ENCODE measurements at regions not wholly inside any gene's neighbourhood (a gene's known extent, or its start where the extent isn't known, plus 50 kb on each side); places are given as distances from the start of the nearest gene placed in this dataset.

DNA sequence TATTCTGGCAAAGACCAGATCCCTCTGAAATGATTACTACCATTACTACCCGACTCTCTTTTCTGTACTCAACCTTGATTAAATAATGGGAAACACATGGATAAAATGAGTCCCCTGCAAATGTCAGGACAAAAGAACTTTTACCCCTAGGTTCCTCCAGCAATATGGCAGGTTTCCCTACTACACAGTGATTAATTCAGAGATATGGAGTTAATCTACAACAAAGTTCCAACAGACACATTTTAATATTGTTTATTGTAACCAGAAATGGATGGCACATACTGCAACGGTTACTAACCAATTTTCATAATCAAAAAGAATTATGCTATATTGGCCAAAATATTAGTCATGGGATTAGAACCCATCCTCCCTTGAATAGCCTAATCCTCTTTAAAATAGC lies 294.8 kb downstream of the ATPSCKMT start:
- CTCF ChIA-PET, result no interaction called here
- H3K27ac ChIP-seq, result no peak overlapping the region
- H3K4me2 ChIP-seq, result no peak overlapping the region
- POLR2A ChIA-PET (ENCODE audit: unreplicated experiment), result no interaction called here
- no peaks in the 10 kb centered on the region for H3K36me3 ChIP-seq (ENCODE audit: low read depth)
- H3F3A ChIP-seq (ENCODE audit: insufficient read depth, low read depth), result no peaks in the 10 kb centered on the region
- intact Hi-C loops (cut with micrococcal nuclease; ENCODE audit: unreplicated experiment), result no loop called here
- H3K4me1 ChIP-seq (replicated peaks; ENCODE audit: insufficient read depth), result no peaks in the 10 kb centered on the region
- DNase-seq, result no peak
- no peaks in the 10 kb centered on the region for H3K9me3 ChIP-seq (ENCODE audit: insufficient read depth, low read depth)
- TF ChIP-seq, protein P1, sequence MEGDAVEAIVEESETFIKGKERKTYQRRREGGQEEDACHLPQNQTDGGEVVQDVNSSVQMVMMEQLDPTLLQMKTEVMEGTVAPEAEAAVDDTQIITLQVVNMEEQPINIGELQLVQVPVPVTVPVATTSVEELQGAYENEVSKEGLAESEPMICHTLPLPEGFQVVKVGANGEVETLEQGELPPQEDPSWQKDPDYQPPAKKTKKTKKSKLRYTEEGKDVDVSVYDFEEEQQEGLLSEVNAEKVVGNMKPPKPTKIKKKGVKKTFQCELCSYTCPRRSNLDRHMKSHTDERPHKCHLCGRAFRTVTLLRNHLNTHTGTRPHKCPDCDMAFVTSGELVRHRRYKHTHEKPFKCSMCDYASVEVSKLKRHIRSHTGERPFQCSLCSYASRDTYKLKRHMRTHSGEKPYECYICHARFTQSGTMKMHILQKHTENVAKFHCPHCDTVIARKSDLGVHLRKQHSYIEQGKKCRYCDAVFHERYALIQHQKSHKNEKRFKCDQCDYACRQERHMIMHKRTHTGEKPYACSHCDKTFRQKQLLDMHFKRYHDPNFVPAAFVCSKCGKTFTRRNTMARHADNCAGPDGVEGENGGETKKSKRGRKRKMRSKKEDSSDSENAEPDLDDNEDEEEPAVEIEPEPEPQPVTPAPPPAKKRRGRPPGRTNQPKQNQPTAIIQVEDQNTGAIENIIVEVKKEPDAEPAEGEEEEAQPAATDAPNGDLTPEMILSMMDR (conservative IDR thresholded peaks at IDR 0.05), result no peak
- H3K79me2 ChIP-seq (ENCODE audit: low read depth), result no peaks in the 10 kb centered on the region
- no TSS peak for BruUV-seq (replicated peaks)
- H3K27me3 ChIP-seq (ENCODE audit: insufficient read depth, low read depth), result no peaks in the 10 kb centered on the region
- H3K9me2 ChIP-seq (ENCODE audit: insufficient read depth), result no peaks in the 10 kb centered on the region; the same call in 1 of the 2 replicates
- H3K4me3 ChIP-seq, result no peak overlapping the region
- H2AFZ ChIP-seq, result no peak overlapping the region
- H4K20me1 ChIP-seq (ENCODE audit: insufficient read depth), result no peaks in the 10 kb centered on the region

DNA sequence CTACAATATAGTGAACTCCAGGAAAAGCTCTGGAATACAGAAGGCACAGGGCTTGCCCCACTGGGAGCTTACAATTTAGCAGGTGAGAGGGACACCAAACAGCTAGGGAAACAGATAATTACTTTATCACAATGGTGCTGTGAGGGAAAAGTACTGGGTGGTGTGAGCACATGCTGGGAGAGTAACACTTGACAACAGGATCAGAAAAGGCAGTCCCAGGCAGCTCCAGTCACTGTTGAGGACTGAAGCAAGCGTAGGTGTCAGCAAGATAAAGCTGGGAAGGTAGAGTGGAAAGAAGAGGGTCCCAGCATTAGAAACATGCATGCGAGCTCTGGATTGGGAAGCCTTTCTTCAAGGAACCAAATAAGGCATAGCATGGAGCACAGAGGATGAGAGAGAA lies 296.0 kb downstream of the ATPSCKMT start:
- Histone ChIP-seq H3K4me2 (no peak overlapping the region), H3K9me3 (ENCODE audit: insufficient read depth, low read depth) (no peaks in the 10 kb centered on the region), H3K4me1 (replicated peaks; ENCODE audit: insufficient read depth) (no peaks in the 10 kb centered on the region), H3K27me3 (ENCODE audit: insufficient read depth, low read depth) (no peaks in the 10 kb centered on the region), H3K27ac (no peak overlapping the region), H3K36me3 (ENCODE audit: low read depth) (no peaks in the 10 kb centered on the region), H3K4me3 (no peak overlapping the region), H3F3A (ENCODE audit: insufficient read depth, low read depth) (no peaks in the 10 kb centered on the region), H3K79me2 (ENCODE audit: low read depth) (no peaks in the 10 kb centered on the region), H4K20me1 (ENCODE audit: insufficient read depth) (no peaks in the 10 kb centered on the region), H2AFZ (no peak overlapping the region), H3K9me2 (ENCODE audit: insufficient read depth) (no peaks in the 10 kb centered on the region; the same call in 1 of the 2 replicates)
- DNase-seq, result no peak
- ChIA-PET POLR2A (ENCODE audit: unreplicated experiment) (no interaction called here), CTCF (no interaction called here)
- TF ChIP-seq, protein P1 (conservative IDR thresholded peaks at IDR 0.05), result no peak
- TF ChIP-seq EZH2 (IDR thresholded peaks at IDR 0.05; ENCODE audit: low read depth), result no peak
- no TSS peak for BruUV-seq (replicated peaks)
- intact Hi-C loops (cut with micrococcal nuclease; ENCODE audit: unreplicated experiment), result no loop called here

DNA sequence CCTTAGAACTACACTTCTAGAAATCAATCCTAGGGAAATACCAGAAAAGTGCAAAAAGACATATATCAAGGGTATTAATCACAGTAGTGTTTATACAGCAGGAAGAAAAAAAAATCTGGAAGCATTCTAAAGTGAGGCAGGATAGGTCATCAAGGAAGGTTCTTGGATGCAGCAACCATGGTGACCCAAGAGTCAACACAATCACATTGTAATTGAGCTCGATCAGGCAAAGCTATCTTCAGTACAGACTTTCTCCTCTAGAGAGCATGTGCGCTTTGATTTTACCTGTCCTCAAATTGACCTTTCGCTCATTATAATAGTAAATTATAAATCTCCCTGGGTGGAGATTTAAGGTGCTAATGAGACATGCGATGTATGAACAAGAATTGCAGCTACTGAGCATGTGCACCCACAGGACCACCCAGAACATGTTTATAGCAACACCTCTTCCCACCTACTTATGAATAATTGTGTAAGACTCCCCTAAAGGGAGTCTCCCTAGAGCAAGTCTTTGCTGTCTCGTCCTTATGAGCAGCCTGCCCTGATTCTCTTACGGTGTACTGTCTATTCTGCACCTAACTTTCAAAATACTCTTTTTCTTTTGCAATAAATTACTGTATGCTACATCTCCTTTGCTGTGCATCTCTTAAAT lies 297.7 kb downstream of the ATPSCKMT start:
- H3K79me2 ChIP-seq (ENCODE audit: low read depth), result no peaks in the 10 kb centered on the region
- no TSS peak for BruUV-seq (replicated peaks)
- H4K20me1 ChIP-seq (ENCODE audit: insufficient read depth), result no peaks in the 10 kb centered on the region
- POLR2A ChIA-PET (ENCODE audit: unreplicated experiment), result no interaction called here
- H3K4me2 ChIP-seq, result no peak overlapping the region
- H3K27me3 ChIP-seq (ENCODE audit: insufficient read depth, low read depth), result no peaks in the 10 kb centered on the region
- H2AFZ ChIP-seq, result no peak overlapping the region
- H3K4me1 ChIP-seq (replicated peaks; ENCODE audit: insufficient read depth), result peaks cover 12% of the 10 kb centered on the region
- TF ChIP-seq, protein P1 (conservative IDR thresholded peaks at IDR 0.05), result no peak
- TF ChIP-seq EZH2 (IDR thresholded peaks at IDR 0.05; ENCODE audit: low read depth), result no peak
- CTCF ChIA-PET, result no interaction called here
- no peaks in the 10 kb centered on the region; the same call in 1 of the 2 replicates for H3K9me2 ChIP-seq (ENCODE audit: insufficient read depth)
- H3F3A ChIP-seq (ENCODE audit: insufficient read depth, low read depth), result peaks cover 9% of the 10 kb centered on the region; the same call in 1 of the 2 replicates
- no peaks in the 10 kb centered on the region for H3K36me3 ChIP-seq (ENCODE audit: low read depth)
- H3K4me3 ChIP-seq, result no peak overlapping the region
- H3K9me3 ChIP-seq (ENCODE audit: insufficient read depth, low read depth), result no peaks in the 10 kb centered on the region
- DNase-seq, result no peak
- intact Hi-C loops (cut with micrococcal nuclease; ENCODE audit: unreplicated experiment), result no loop called here
- no peak overlapping the region for H3K27ac ChIP-seq
